GM18867 (cell line): ENCODE measurements at regions not wholly inside any gene's neighbourhood (a gene's known extent, or its start where the extent isn't known, plus 50 kb on each side); places are given as distances from the start of the nearest gene placed in this dataset.
A peak's percentile ranks its signal among the peaks of the same experiment; 100 is the strongest.
"Not testable (repeated sequence)": the region's sequence is repeated elsewhere in the genome, so short reads cannot be mapped to it uniquely, and the experiment has no call there.

ENCODE experiments used
- ATAC-seq: cut with Tn5 transposase; IDR thresholded peaks from one replicate; pipeline ENCODE4 v1.9.1; 2021; ENCODE audit warnings: mild to moderate bottlenecking, moderate library complexity; ENCODE audit not compliant: unreplicated experiment

DNA sequence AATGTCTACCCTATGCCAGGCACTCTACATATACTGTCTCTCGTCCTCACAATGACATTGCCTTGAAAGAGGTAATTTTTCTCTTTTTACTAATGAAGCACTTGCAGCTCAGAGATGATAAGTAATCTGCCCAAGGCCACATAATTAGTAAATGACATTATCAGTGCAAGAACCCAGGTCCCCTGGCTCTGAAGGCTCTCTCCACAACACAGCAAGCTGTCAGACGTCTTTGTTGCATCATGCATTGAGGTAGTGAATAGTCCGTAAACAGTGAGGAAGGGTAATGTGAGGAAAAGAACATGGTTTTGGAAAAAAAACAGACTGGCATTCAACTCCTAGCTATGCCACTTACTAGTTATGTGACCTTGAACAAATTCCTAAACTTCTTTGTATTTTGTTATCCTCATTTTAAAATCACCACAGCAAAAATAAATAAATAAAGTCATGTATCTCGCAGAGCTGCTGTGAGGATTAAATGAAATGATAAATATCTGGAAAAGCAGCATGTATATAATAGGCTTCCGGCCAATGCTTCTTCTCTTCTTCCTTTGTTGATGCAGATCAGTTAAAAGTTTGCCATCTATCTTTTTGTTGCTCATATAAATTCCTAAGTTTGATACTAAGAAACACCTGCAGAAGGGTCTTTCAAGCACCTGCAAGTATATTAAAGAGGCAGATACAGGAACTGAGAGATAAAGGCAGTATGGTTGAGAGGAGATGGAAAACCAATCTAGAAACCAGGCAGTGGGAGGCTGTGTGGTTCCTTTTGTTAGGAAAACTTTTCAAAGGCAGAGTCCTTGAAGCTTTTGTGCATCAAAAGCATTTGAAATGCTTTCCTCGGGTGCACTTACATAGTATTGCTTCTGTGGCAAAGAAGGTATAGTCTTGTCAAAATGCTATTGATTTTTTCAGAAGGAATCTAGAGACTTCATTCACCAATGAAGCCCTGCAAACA, 82.8 kb downstream of the BTG1 start:
- ATAC-seq = no peak

DNA sequence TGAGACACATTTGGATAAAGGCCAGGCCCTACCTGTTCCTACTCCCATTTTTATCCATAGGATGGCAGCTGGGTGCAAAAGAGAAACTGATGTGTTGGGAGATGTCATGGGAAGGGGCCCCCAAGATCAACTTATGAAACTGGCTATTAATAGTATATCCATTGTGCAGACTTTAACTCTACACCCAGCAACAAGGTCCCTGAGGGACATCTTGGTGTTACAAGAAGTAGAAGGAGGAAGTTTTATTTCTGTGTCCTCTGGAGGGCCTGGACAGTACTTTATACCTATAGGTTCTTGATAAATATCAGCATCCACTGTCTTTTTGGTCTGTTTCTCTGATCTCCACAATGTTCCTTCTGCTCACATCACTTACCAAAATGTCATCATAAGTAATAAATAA, 84.6 kb downstream of the BTG1 start:
- no peak for ATAC-seq

DNA sequence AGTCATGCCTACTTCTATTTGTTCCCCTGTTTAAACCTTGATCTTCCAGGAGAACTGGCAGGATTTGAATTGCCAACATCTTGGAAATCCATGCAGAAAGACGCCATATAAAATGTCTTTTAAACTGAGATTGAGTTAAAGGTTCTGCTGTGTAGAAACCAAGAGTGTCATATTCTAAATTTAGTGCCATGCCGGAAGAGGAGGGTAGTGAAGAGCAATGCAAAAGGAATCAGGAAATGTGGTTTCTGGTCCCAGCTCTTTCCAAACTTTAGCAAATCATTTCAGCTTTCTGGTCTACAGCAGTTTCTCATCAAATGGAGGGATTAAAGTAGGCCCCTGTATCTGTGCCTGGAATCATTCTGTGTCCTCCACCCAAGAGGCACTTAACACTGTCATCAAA, 85.7 kb downstream of the BTG1 start:
- no peak for ATAC-seq

DNA sequence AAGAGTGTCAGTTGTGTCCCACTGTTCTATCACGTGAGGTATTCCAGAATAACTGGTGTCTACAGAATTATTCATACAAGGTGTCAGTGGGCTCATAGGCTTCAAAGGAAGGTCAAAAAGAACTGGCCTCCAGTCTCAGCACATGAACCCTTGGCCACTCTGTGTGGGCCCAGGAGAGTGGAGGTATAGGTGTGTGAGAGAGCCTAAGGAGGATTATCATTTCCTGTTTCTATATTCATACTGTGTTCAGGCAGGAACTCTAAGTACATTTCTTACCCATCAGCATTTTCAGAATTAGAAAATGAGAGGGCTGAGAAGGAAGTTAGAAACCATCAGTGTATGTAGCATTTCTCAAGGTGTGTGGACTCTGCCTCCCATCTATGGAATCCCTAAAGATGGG, 87.0 kb downstream of the BTG1 start:
- ATAC-seq = no peak

DNA sequence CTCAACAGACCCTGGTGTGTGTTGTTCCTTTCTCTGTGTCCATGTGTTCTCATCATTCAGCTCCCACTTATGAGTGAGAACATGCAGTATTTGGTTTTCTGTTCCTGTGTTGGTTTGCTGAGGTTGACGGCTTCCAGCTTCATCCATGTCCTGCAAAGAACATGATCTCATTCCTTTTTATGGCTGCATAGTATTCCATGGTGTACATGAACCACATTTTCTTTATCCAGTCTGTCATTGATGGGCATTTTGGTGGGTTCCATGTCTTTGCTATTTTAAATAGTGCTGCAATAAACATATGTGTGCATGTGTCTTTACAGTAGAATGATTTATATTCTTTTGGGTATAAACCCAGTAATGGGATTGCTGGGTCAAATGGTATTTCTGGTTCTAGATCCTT, 88.9 kb downstream of the BTG1 start:
- ATAC-seq = not testable (repeated sequence)

DNA sequence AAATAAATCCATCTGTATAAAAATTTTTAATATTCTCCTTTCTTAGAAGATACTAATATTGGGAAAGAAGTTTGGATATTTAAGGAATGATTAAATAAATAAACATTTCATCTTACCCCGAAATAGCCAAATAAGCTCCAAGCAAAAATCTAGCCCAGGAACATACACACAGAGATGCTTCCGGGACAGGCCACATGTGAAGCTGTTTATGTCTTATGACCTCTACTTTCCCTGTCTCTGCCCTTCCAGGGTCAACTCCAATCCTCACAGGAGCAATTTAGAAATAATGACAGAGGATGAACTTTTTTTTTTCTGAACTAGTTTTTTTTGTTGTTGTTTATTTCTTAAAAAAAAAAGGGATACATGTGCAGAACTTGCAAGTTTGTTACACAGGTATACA, 89.4 kb downstream of the BTG1 start:
- ATAC-seq = no peak

DNA sequence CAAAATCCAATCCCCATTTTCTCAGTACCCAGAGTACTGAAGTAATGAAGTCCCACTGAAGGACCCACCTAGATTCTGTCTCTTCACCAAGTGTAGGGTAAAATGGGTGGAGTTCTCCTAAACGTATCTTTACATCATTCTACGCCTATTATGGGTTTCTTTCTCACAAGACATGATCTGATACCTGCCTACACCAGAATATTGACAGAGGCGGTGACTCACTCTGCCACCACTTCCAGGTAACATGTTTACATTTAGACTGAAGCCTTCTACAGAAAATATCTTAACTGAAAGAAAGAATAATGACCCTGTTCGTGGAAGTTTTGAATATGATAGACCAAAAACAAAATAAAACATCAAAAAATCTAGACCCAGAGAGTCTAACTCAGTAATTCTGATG, 89.8 kb downstream of the BTG1 start:
- no peak for ATAC-seq

DNA sequence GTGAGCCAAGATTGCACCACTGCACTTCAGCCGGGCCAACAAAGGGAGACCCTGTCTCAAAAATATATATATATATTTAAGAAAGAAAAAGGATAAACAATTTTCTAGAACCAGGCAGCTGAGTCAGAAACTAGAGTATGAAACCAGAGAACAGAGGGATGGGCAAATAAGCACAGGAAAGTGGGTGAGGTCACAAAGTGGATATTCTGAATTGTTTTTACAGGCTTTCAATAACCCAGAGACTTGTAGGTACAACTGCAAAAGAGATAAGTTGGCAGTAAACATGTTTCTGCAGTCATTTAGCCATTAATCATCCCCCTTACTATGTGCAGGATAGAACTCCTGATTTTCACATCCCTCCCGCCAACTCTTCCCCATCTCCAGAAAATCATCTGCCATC, 94.2 kb downstream of the BTG1 start:
- no peak for ATAC-seq

DNA sequence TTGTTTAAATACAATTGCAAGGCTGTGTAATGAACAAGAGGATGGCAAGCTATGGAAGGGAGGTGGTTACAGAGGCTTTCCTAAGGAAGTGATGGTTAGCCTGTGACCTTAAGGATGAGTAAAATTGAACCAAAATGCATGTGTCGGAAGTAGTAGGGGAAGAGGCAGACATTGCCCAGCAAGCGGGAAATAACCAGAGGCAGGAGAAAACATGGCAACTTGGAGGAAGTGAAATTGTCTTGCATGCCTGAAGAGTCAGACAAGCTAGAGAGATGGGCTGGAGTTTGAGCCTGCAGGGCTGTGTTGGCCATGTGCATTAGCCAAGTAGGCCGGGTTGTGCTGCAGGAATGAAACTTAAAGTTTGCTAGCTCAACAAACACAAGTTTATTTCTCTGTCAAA, 96.2 kb downstream of the BTG1 start:
- ATAC-seq = peak; percentile 74

DNA sequence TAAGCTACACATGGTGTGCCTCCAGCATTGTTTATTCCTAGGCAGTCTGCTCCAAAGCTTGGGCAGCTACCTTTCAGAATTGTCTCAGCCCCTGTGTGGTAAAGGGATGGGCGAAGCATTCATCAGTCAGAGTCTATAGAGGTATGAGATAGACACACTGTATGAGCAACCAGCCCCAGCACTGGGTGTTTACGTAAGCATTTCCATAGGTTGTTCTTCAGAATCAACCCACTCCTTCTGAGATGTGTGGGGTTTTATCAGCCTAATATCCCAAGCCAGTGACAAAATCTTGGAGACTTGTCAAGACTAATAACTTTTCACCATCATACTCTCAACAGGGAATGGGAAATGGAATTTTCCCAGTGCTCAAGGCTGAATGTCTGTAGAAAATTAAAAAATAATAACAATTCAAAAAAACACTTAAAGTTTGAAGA, 98.2 kb downstream of the BTG1 start:
- ATAC-seq = no peak

DNA sequence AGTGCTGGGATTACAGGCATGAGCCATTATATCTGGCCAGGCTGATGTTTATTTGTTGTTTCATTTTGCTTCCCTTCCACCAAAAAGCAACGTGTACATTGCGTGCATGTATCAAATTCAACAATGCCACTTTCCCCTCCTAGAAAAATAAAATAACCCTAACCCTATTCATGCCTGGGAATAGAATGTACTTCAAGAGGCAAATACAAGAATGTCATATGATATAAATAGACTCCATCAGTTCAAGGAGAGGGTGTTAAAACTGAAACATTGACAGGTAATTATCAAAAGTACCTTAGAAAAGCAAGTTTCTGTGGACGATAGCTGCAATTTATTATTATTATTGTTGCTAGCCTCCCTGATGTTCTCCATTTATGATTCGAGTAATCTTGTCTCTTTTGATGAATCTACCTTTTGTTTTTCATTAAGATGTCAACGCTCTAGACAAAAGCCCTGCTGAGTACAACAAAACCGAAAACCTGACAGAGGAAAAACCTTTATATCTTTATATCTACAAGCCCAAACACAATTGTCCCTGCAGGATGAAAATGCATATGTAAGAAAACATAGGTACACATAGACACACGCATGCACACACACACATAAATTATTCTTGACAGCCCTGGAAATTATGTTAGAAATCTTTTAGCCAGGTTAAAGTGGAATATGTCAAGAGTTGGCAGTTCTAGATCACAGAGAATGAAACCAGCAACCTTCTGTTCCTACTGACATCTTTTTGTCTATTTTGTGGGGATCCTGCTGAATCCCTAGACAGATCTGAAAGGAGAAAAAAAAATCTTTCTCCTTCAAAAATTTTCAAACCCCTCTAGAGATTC, 98.9 kb downstream of the BTG1 start:
- no peak for ATAC-seq

DNA sequence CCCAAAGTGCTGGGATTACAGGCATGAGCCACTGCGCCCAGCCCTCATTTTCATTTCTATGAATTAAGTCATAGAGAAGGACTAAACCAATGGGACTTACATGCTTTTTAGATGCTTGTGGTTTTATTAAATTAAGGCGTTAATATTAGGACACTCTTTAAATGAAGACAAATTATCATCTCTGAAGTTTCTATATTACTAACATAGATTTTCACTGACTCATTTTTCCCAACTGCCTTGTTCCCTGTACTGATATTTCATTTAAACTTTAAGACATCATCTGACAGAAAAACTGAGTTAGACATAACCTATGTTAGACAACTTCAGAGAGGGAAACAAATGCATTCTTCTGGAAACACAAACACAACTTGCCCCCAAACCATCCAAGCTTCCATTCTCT, 99.8 kb downstream of the BTG1 start:
- ATAC-seq = no peak

DNA sequence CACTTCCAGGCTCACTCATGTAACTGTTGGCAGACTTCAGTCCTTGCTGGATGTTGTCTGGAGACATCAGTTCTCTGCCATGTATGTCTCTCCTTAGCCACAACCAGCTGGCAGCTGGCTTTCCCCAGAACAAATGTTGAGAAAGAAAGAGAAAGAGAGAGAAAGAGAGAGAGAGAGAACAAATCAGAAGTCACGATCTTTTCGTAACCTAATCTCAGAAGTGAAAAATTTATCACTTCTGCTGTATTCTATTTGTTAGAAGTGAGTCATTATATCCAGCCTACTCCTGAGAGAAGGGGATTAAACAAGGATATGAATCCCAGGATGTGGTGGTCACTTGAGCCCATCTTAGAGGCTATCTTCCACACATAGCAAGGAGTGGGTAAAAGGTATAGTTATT, 101.2 kb downstream of the BTG1 start:
- ATAC-seq = no peak

DNA sequence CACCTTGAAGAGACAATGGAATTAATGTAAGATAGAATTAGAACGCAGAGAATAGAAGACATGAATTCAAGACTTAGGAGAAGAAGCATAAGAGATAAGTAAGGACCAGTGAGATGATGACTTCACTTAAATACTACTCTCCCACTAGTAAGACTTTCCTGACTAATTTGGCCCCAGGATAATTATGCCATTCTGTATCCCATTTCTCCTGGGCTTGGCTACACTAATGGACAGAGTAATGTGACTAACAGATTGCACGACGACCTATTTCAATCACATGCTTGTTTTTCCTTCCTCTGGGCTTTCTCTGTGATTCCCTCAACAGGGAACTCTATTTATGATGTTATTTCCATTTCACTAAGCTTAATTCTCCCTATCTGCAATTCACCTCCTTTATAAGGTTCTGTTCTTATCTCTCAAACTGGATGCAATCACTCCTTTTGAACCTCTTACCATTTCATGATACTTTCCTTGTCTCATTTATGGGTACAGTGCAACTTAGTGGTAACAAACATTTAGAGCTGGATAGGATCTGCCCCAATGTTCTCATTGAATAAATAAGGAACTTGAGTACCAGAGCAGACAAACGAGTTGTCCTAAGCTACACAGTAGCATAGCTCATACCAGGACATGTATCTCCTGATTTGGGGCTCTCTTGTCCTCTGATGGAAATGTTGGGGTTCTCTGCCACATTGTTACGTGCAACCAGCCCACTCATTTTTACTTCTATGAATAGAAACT, 102.7 kb downstream of the BTG1 start:
- no peak for ATAC-seq

DNA sequence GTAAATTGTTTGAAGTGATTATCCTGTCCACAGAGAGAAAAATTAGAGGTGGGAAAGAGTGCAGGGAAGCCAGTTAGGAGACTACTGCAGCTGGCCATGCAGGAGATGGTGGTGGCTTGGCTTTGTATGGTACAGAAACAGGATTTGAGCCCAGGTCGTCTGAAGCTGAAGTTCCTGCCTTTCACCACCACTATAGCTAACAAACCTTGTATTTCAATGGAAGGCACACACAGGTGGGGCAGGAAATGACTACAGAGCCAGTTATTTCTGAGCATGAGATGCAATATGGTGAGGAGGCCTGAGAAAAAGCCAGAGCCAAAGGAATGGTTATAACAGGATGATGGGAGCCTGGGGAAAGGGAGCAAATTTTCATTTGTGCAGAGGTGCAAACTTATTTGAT, 103.9 kb downstream of the BTG1 start:
- no peak for ATAC-seq

DNA sequence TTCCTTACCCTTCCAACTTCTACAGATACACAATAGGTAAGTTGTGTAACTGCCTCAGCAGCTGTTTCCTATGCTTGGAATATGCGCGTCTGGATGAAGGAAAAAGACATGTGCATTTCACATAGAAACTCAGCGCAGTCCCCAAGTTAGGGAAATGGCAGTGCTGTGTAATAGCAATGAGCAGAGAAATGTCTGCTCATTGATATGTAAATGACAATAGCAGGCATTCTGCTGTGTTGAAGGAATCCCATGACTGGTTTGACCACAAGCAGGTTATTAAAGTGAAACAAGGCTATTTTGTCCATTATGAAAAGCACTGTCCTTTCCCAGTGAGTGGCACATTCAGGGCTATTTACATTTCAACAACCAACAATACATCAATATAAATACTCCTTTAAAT, 106.6 kb downstream of the BTG1 start:
- ATAC-seq = no peak

DNA sequence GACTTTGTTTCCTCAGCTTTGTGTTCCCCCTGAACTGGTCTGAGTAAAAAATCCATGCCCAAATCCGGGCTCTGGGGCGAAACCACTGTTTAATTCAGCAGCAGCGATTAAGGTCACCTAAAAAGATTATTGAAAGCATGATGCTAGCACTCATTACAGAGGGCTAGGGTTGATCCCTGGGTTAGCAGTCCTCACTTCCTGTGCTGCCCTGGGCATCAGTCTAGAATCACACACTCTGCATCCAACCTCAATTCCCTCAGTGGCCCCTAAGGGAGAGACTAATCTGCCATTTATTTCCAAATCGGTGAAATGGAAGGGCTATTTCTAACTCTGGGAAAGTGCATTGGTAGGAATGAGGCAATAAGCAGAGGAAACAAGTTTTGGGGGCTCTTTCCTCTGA, 107.2 kb downstream of the BTG1 start:
- no peak for ATAC-seq

DNA sequence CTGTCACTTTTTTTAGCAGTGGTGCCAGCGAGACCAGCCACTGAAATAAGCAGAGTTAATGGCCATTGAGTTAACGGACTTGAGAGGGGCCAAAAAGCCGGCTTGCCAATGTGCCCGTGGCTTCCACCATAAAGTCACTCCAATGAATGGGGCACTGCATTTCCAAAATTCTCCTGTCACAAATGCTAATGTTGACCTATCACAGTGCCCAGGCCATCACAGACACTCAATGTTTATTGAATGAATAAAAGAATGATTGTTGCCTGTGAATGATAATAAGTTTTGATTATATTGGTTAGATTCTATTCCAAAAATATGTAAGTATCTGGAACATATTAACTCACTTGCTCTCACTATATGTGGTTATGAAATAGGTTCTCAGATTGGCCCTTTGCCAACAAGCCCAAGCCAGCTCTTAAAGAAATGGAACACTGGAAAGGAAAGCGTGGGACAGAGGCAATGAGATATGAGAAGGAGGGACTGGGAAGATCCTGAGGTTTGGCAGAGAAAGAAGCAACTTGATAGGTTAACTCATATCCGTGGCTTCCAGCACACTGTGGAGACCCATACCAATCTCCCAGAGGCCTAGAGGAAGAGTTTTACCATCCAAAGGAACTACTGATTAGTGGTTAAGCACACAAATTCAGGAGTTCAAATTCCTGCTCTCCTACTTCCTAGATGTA, 108.7 kb downstream of the BTG1 start:
- no peak for ATAC-seq

DNA sequence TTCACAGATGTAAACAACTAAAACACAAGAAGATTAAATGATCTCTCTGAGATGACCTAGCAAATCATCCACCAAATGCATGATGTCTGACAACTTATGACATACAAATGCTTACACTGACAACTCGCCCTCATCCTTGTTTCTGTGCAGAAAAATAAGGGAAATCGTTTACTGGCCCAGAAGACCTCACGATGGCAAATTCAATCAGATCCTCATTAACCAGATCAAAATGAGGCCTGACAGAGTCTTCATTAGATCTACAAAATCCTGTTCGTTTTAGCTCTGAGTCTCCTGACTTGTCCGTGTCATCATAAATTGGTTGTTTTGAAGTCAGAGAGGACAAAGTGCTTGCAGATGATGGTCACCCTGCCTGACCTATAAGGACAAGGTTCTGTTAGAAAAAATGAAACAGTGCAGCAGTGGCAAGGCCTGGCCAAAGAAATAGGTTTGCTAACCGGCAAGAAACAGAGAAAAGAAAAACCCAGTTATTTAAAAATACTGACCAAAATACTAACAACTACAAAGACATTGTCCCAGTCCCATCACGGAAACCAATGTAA, 109.5 kb downstream of the BTG1 start:
- ATAC-seq = no peak

DNA sequence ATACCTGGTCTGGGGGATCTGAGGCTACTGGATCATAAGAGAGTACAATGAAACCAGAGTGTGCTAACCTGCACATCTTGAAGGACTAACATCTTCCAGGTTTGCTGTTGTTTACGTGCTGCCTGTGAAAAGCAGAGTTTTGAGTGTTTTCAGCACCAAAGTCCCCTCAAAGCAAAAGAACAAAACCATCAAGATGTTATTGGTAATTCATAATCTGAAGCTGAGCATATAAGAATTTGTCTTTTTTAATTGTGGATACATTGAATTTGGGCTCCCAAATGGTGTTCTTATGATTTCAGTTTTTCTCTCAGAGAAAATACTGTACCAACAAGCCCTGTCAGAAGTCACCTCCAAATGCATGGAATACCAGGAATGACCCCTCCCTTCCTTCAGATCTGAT, 110.2 kb downstream of the BTG1 start:
- ATAC-seq = no peak
